GM19395 (cell line): ENCODE measurements at regions not wholly inside any gene's neighbourhood (a gene's known extent, or its start where the extent isn't known, plus 50 kb on each side); places are given as distances from the start of the nearest gene placed in this dataset.

Source experiments
- ATAC-seq: cut with Tn5 transposase; IDR thresholded peaks from one replicate; pipeline ENCODE4 v1.9.1; 2021; ENCODE audit warnings: mild to moderate bottlenecking, moderate library complexity; ENCODE audit not compliant: unreplicated experiment

DNA sequence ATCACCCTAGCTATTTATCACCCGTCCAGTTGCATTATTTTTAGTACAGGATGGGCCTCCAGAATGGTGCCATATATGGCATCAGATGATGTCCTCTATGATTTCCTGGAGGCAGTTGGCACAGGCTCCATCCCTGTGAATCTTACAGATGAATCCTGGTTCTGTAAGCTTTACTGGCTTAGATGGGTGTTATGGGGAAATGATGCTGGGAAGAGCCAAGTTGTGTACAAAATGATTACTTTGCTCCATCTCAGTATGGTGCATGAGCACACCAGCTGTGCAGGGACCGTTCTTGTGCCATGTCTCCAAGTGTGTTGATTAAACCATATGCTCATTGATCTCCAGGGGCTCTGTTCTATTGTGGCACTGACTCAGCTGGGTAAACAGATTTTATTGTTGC, 755.7 kb downstream of the TLR4 start:
- ATAC-seq = no peak

DNA sequence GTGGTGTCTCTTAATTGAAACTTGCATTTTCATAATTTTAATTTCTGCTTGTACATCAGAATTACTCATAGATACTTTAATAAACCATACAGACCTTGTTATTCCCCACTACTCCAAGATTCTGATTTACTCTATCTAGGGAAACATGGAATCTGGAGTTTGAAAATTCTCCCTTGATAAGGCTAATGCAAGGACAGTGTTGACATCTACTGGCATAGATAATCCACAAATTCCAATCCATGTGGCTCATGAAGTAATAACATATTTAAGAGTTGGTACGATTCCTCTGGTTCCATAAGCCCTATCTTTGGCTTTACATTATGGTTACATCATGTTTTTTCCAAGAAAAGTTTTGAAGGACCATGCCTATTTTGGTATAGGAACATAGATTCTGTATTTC, 759.2 kb downstream of the TLR4 start:
- no peak for ATAC-seq

DNA sequence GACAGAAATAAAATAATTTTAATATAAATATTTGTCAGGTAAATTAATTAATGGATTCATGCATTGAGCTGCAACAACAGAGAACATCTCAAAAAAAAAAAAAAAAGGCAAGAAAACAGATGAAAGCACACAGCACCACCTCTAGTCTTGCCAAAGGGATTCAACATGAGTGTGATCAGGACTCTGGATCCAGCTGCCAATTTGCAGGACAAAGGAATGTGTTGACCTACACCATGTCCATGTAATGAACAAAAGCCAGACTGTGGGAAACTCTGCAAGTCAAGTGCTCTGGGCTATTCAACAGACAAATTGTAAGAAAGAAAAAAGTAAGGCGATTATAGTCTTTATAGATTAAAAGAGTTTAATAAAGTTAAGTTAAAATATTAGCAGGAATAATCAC, 769.3 kb downstream of the TLR4 start:
- ATAC-seq = no peak

DNA sequence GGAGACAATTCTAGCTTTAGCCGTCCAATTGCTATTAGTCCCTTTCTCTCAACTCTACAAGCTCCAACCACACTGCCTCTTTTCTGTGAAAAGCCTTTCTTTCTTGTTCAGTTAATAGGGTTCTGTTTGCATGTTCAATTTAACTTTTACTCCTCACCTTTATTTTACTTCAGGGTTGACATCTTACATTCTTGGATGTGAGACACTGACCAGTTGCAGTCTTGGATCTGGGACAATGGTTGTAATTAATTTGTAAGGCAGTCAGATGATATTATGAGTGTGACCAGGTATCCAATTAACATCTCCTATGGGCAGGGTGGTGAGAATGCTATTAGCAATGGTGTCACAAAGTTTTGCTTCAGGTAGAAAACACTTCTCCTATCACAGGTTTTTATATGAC, 774.5 kb downstream of the TLR4 start:
- no peak for ATAC-seq

DNA sequence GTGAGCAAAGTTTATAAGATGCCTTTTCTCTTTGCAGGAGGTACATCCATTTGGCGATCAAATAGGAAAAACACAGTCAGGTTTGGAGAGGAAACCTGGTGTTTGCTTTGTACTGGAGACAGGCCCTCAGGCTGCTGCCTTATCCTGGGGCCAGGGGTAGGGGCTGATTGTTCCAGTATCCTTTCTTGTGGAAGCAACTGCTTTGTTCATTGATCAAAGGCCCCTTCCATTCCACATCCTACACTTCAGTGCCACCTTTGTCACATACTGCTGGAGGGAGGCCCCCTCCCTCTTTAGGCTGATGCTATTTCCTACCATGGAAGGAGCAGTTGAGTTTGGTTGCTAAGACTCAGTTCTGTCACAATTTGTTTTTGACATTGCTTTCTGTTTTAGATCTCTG, 778.1 kb downstream of the TLR4 start:
- no peak for ATAC-seq

DNA sequence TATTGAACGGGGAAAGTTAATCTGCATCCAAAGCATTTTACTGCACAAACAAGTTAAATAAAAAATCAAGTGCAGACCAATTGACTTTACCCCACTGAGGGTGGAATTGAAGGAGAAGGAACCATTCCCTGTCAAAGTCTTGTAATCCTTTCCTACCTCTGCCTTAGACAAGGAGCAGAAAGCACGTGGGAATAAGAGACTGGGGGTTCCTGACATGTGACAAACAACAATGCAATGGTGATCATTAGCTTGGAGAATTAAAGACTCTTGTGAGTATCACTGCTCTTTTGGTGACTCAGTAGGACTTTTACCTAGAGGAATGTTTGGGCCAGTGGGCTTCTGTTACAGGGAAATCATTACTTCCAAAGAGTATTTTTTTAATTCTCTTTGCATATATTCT, 779.5 kb downstream of the TLR4 start:
- no peak for ATAC-seq

DNA sequence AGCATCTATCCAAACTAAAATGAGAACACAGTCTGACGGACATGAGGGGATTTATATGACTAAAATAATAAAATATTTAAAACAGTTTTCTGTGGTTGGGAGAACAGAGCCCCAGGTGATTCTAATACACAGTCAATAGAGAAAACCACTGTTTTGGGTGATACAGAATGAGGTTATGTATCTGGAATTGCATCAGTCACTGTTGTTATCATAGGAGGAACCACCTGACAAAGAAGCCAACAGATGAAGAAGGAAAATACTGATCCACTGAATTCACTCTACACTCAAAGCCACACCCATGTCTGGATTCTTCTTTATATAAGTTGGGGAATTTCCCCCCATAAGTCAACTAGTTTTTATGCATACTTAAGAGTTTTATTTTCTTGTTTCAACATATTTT, 799.0 kb downstream of the TLR4 start:
- no peak for ATAC-seq

DNA sequence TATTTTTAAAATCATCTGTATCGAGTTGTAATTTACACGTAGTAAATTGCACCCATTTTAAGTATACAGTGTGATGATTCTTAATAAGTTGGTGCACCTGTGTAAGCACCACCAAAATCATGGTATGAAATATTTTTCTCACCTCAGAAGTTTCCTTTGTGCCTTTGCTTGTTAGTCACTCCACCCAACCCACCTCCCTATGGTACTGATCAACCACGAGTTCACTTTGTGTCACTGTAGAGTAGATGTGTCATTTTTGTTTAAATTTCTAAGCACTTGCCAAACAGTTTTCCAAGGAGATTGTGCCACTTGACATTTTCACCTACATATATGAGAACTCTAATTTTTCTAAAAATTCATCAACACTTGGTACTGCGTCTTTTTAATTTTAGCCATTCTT, 806.5 kb downstream of the TLR4 start:
- ATAC-seq = no peak

DNA sequence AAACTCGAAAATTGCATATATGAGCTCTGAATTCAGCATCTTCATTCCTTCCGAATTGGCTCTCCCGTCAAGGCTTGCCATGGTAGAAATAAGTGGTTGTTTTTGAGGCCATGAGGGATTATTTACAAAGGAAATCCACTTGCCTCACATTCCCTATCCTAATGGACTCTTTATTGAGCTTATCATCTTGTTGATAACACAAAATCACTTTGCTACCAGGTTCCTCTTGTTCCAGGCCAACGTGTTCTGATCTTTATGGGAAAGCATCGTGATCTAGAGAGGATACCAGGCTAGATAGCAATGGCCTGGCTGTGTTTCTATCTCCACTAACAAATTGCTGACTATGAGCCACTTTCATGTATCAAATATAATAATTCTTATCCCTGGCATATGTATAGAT, 811.7 kb downstream of the TLR4 start:
- ATAC-seq = no peak

DNA sequence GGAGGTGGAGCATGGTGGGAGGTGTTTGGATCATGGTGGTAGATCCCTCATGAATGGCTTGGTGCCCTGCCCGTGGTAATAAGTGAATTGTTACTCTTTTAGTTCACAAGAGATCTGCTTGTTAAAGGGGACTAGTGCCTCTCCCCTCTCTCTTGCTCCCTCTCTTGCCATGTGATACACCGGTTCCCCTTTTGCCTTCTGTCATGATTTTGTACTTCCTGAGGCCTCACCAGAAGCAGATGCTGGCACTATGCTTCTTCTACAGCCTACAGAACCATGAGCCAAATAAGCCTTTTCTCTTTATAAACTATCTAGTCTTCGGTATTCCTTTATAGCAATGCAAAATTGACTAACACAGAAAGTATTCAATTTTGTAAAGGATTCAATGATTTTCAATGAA, 817.1 kb downstream of the TLR4 start:
- ATAC-seq = no peak

DNA sequence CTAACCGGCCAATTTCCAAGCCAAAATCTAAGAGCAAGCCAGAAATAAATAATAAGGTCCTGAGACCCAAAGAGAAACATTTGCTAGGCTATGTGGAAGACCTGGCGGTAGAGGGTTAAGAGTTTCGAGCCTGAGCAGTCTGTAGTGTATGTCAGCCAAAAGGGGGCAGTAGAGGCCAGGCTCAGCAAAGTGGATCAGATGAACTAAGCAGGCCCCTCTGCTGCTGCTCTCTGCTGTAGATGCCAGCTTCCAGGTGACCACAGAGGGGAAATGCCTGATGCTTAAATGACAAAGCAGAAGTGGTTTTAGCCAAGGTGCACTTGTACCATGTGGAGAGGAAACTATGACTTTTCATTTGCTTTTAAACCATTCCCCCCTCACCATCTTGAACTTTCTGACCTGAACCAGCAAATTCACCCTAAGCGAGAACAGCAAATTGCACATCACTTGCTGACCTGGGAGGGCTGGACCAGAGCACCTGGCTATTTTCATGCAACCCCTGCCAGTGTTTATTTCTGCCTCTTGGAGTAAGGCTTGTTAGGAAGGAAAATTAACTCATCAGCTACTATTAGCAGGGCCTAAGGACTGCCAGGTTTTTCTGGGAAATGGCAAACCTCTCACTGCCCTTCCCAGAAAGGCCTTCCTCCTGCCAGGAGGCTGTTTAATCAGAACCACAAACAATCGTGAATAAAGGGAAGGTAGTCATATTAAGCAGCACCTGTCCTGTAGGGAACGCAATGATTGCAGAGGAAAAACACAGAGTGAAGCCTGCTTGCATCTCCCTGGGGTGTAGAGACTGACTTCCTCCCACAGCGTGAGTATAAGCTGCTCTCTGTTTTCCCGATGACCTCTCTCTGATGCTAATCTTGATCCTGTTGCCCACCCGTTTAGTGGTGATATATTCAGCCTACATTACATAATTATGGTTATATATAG, 818.2 kb downstream of the TLR4 start:
- ATAC-seq = peak; percentile 98

DNA sequence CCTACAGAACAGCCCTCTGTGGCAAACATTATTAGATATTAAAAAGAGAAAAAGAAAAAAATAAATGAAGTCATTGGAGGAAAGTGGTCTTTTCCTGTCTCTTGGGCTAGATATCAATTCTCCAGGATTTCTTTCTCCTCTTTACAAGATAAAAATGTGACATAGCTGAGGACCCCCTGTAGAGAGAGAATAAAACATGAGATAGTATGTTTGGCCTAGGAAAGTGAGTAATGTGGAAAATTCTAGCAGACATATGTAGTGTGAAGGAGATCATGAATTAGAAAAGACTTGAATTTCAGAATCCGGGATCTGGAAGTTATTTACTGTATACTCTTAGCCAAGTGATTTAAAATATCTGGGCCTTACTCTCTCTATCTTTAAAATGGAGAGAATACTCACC, 823.1 kb downstream of the TLR4 start:
- ATAC-seq = no peak

DNA sequence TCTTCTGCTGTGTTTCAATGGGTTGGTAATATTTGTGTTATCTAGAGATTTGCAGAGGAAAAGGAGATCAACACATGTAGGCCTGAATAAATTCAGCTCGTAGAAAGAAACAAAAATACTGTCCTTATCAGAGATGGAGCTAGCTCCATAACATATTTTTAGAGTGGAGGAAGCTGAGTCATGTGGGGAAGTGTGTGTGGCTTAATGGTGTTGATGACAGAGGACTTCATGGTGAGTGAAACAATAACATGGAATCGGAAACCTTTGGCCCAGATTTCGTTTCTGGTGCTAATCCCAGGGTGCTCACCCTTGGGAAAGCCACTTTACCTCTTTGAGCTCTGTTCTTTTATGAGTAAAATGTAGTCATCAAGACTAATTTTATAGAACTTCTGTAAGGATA, 825.0 kb downstream of the TLR4 start:
- ATAC-seq = peak; percentile 63

DNA sequence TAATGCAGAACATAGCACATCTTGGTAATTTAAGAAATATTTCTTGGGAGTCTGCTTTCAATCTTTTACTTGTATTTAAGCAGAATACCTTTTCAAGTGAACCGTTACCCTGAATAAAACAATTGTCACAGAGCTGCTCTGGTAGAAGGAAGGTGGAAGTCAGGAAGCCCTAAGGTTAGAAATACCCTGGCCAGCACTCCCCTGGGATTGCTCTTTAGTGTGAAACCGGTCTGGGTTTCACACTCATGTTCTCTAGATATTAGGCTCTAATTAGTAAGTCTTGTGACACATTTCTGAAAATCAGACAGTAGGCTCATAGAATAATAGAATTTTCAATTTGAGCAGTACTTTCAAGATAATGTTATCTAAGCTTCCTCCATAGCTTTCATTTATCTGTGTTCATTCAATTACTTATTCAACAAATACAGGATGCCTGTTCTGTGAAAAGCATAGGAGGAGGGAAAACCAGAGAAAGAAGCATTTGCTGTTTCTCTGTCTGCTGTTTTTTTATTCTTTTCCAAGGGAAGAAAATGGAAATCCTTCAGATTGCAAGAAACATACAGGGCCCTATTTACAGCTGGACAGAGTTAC, 825.5 kb downstream of the TLR4 start:
- ATAC-seq = peak; percentile 89

DNA sequence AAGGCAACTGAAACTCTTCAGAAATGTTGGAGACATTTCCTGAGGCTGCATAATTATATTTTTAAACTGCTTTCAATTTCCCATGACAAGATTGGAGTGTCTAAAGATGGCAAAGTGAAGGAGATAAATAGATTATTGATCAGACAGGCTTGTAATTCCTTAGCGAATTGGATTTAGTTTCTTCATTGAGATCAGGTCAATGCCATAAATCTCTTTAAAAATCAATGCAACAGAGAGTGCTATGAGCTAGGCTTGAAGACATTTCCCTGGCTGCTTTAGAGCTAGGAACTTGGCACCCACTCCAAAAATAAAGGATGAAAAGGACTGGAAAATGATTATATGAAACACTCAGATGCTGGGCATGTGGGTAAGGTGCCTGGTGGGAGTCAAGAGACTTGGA, 828.4 kb downstream of the TLR4 start:
- no peak for ATAC-seq

DNA sequence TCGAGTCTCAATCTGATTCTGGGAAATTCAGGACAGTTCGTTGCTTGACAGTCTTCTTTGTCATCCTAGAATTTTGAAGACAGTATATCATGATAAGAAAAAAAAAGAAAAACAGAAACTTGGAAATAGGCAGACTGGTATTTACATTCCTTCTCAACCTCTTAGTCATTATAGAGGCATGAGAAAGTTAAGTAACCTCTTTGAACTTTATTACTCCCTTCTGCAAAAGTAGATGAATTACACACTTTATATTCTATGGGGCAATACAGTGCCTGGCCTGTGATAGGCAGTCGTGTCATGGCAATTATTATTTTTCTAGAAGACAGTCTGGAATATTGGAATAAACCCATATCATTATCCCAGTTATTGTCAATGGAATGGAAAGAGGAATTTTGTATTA, 828.9 kb downstream of the TLR4 start:
- ATAC-seq = no peak

DNA sequence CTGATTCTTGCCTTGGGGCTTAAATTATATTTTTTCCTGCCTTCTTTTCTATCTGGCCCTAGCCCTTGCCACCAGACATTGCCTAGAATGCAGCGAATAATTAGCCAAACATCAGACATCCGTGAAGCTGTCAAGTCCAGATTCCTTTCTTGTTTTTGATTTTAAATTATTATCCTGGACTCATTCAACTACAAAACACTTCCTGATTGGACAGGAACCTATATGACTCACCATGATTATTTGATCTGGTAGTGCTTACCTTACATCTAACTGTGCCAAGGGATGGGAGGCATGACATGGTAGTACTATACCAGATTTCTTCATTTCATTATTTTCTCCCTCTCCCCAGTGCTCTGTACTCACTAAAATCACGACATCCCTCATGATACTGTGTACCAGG, 829.6 kb downstream of the TLR4 start:
- ATAC-seq = no peak

DNA sequence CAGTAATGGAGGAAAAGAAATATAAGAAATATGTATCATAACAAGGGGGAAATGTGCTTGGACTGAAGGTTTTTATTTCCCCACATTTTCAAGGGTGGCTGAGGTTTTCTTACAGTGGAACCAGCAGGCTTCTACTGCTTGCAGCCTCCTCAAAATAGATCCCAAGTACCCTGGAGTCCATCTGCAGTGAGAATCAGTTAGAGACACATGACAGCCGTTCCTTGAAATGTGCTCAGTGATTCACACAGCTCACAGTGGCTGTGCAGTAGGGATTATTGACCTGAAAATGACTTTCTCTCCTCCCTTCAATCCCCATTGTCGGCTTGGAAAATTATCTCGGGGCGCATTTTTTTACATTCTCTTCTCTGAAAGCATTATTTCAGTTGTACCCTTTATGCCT, 832.0 kb downstream of the TLR4 start:
- ATAC-seq = no peak

DNA sequence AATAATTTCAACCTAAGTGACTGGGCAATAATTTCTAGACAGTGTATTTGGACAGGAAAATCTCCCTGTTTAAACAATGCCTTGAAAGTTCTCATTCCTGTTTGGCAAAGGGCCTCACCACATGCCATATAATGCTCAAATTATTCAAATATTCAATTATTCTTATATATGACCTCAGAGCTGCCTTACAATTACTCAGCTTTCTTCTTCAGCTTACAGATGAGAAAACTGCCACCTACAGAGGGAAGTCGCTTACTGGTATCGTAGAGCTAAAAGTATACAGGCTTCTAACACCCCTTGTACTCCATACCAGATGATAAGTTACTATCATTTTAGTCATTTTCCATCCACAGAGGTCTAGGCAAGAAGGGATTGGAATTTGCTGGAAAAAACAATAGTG, 830.3 kb downstream of the BRINP1 start:
- no peak for ATAC-seq

DNA sequence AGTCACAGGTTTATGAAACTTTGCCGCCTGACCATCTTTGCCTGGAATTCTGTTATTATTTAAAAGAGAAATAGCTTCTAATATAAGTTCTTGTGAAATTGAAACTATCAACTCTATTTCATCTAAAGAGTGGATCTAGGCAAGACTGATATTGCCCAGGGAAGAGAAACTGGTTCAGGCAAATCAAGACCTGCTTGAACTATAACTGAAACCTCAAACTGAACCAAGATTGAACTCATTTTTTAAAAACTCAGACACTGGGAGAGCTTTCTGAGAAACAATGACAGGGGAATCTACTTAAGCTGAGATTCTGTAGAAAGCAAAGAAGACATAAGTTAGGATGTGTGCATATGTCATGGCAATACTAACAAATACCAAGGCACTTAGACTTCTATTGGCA, 815.8 kb downstream of the BRINP1 start:
- ATAC-seq = no peak

DNA sequence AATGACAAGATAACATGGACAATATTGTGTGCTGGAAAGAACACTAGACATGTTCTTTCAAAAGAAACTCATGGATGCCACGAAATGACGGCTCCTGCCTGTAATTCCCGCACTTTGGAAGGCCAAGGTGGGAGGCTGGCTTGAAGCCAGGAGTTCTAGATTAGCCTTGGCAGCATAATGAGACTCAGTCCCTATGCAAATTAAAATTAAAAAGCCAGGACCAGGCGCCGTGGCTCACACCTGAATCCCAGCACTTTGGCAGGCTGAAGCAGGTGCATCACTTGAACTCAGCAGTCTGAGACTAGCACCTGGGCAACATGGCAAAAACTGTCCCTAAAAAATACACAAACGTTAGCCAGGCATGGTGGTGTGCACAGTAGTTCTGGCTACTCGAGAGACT, 814.2 kb downstream of the BRINP1 start:
- ATAC-seq = no peak

DNA sequence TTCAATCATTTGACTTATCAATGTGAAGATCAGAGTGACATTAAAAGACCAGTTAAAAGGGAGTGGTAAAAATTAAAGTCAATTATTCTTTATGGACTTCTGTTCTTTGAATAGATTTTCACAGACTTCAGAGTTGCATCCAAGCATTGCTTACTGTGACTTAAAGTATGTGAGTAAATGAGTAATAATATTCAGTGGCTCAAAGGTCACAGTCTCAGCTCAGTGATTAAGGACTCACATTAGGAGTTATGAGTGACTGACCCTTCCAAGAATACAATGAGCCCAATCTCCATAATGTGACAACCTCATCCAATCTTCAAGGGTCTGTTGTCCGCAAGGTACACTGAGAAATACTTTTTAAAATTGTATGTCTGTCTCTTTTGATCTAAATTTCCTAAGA, 811.2 kb downstream of the BRINP1 start:
- no peak for ATAC-seq

DNA sequence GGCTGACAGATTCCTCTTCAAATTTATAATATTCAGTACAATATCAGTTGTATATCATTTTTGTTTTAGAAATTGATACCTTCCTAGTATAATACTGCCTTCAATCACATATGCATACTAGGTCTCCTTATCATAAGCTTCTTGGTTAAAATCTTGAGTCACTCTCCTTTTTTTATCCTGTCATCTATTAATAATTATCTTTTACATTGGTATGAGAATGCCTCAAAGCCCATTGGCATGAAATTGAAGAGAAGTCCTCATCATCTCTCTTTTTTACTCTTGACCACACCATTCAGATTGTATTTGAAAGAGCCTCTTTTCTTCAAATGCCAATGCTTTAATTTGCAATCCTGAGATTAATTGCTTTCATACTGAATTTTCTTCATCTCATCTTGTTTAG, 810.3 kb downstream of the BRINP1 start:
- no peak for ATAC-seq
